ENCODE measurements at regions not wholly inside any gene's neighbourhood (a gene's known extent, or its start where the extent isn't known, plus 50 kb on each side); places are given as distances from the start of the nearest gene placed in this dataset.

DNA sequence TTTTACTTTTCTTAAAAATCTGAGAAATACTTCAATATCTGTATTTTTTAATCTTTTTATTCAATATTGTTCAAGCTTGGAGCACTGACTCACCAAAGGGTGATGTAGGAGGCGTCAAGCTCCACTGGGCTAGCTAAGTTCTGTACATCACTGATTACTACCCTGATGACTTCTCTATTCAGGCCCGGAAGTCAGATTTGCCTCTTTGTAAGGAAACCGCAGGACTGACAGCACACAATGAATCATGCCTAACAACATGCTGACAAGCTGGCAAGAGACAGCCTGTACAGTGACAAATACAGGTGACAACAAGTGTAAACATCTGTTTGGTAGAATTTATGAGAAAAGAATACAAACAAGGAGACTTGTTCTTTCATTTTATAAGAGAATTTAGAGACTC, 627.9 kb upstream of the RORB start:
- TF ChIP-seq POLR2AphosphoS5 (IDR thresholded peaks at IDR 0.05; ENCODE audit: low read depth) (no peak), CTCF (conservative IDR thresholded peaks at IDR 0.05; ENCODE audit: low read depth in 2 of 2) (no peak), EZH2 (IDR thresholded peaks at IDR 0.05; ENCODE audit: low read depth, unreplicated experiment) (no peak), JUNB (IDR thresholded peaks at IDR 0.05; ENCODE audit: unreplicated experiment) (no peak), CREB1 (CRISPR knock-in tag; IDR thresholded peaks at IDR 0.05; ENCODE audit: low read depth) (no peak), EZH2phosphoT487 (IDR thresholded peaks at IDR 0.05; ENCODE audit: unreplicated experiment) (no peak)
- TF ChIP-seq, protein P1, sequence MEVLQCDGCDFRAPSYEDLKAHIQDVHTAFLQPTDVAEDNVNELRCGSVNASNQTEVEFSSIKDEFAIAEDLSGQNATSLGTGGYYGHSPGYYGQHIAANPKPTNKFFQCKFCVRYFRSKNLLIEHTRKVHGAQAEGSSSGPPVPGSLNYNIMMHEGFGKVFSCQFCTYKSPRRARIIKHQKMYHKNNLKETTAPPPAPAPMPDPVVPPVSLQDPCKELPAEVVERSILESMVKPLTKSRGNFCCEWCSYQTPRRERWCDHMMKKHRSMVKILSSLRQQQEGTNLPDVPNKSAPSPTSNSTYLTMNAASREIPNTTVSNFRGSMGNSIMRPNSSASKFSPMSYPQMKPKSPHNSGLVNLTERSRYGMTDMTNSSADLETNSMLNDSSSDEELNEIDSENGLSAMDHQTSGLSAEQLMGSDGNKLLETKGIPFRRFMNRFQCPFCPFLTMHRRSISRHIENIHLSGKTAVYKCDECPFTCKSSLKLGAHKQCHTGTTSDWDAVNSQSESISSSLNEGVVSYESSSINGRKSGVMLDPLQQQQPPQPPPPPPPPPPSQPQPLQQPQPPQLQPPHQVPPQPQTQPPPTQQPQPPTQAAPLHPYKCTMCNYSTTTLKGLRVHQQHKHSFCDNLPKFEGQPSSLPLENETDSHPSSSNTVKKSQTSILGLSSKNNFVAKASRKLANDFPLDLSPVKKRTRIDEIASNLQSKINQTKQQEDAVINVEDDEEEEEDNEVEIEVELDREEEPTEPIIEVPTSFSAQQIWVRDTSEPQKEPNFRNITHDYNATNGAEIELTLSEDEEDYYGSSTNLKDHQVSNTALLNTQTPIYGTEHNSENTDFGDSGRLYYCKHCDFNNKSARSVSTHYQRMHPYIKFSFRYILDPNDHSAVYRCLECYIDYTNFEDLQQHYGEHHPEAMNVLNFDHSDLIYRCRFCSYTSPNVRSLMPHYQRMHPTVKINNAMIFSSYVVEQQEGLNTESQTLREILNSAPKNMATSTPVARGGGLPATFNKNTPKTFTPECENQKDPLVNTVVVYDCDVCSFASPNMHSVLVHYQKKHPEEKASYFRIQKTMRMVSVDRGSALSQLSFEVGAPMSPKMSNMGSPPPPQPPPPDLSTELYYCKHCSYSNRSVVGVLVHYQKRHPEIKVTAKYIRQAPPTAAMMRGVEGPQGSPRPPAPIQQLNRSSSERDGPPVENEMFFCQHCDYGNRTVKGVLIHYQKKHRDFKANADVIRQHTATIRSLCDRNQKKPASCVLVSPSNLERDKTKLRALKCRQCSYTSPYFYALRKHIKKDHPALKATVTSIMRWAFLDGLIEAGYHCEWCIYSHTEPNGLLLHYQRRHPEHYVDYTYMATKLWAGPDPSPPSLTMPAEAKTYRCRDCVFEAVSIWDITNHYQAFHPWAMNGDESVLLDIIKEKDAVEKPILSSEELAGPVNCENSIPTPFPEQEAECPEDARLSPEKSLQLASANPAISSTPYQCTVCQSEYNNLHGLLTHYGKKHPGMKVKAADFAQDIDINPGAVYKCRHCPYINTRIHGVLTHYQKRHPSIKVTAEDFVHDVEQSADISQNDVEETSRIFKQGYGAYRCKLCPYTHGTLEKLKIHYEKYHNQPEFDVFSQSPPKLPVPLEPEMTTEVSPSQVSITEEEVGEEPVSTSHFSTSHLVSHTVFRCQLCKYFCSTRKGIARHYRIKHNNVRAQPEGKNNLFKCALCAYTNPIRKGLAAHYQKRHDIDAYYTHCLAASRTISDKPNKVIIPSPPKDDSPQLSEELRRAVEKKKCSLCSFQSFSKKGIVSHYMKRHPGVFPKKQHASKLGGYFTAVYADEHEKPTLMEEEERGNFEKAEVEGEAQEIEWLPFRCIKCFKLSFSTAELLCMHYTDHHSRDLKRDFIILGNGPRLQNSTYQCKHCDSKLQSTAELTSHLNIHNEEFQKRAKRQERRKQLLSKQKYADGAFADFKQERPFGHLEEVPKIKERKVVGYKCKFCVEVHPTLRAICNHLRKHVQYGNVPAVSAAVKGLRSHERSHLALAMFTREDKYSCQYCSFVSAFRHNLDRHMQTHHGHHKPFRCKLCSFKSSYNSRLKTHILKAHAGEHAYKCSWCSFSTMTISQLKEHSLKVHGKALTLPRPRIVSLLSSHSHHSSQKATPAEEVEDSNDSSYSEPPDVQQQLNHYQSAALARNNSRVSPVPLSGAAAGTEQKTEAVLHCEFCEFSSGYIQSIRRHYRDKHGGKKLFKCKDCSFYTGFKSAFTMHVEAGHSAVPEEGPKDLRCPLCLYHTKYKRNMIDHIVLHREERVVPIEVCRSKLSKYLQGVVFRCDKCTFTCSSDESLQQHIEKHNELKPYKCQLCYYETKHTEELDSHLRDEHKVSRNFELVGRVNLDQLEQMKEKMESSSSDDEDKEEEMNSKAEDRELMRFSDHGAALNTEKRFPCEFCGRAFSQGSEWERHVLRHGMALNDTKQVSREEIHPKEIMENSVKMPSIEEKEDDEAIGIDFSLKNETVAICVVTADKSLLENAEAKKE (CRISPR knock-in tag; IDR thresholded peaks at IDR 0.05) = no peak
- TF ChIP-seq, protein P2, sequence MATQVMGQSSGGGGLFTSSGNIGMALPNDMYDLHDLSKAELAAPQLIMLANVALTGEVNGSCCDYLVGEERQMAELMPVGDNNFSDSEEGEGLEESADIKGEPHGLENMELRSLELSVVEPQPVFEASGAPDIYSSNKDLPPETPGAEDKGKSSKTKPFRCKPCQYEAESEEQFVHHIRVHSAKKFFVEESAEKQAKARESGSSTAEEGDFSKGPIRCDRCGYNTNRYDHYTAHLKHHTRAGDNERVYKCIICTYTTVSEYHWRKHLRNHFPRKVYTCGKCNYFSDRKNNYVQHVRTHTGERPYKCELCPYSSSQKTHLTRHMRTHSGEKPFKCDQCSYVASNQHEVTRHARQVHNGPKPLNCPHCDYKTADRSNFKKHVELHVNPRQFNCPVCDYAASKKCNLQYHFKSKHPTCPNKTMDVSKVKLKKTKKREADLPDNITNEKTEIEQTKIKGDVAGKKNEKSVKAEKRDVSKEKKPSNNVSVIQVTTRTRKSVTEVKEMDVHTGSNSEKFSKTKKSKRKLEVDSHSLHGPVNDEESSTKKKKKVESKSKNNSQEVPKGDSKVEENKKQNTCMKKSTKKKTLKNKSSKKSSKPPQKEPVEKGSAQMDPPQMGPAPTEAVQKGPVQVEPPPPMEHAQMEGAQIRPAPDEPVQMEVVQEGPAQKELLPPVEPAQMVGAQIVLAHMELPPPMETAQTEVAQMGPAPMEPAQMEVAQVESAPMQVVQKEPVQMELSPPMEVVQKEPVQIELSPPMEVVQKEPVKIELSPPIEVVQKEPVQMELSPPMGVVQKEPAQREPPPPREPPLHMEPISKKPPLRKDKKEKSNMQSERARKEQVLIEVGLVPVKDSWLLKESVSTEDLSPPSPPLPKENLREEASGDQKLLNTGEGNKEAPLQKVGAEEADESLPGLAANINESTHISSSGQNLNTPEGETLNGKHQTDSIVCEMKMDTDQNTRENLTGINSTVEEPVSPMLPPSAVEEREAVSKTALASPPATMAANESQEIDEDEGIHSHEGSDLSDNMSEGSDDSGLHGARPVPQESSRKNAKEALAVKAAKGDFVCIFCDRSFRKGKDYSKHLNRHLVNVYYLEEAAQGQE (IDR thresholded peaks at IDR 0.05; ENCODE audit: unreplicated experiment) = no peak
